HG03135 (cell line): ENCODE measurements at regions not wholly inside any gene's neighbourhood (a gene's known extent, or its start where the extent isn't known, plus 50 kb on each side); places are given as distances from the start of the nearest gene placed in this dataset.
"Not testable (repeated sequence)": the region's sequence is repeated elsewhere in the genome, so short reads cannot be mapped to it uniquely, and the experiment has no call there.

Experiments
- ATAC-seq: cut with Tn5 transposase; IDR thresholded peaks from one replicate; pipeline ENCODE4 v1.9.1; 2021; ENCODE audit warnings: mild to moderate bottlenecking, moderate library complexity; ENCODE audit not compliant: unreplicated experiment

DNA sequence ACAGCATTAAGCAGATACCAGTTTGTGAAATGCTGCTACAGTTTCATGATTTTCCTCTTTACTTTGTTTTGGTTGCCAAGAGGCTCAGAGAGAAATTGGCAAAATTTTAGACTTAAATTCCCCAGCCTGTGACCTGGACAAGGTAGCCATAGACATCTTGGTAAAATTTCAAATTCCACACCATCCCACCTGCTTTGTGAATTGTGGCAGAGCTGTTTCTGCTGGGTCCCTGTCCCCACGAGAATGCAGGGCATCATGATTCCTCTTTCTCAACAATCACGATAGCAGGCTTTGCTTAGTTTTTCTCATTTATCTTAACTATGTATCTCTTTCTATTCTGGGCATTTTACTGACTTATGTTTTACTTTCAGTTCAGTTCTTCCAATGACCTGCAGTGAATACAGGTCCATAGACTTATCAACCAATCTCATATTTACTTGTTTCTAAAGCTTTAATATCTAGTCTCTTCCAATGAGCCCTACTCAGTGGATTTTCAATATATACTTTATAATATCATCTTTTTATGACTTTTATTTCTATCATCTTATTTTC, 351.6 kb downstream of the SOCS6 start:
- ATAC-seq: no peak

DNA sequence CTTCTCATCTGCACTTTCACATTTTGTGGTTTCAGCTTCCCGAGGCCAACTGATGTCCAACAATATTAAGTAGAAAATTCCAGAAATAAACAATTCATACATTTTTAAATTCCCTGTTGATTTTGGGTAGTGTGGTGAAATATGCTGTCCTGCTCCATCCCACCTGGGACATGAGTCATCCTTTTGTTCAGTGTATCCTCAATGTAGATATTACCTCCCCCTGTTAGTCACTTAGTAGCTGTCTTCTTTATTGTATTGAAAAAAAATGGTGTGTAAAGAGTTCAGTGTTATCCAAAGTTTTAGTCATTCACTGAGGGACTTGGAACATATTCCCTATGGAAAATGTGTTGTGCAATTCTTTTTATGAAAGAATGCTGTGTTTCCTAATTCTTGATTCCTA, 348.1 kb downstream of the SOCS6 start:
- no peak for ATAC-seq

DNA sequence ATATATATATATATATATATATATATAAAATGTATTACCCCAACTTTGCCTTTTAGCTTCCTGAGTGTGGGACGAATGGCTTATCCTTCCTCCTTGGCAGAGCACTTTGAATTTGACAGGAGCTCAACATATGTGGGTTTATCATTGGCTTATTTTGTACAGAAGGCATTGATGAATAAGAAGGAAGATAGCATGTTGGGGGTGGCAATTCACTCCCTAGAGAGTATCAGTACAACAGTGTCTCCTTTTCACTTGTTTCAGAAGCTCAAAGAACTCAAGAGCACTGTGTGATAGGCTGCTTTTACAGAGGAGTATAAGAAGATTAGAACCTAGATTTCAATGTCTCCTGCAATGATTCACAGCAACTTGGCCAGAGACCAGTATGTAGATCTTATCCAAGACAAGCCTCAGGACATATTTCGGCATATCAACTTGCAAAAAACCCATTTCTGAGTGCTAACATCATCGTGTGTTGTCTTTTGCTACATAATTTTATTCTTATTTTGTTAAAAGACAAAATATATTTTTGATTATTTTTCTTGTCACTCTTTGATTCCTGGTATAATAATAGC, 345.8 kb downstream of the SOCS6 start:
- no peak for ATAC-seq

DNA sequence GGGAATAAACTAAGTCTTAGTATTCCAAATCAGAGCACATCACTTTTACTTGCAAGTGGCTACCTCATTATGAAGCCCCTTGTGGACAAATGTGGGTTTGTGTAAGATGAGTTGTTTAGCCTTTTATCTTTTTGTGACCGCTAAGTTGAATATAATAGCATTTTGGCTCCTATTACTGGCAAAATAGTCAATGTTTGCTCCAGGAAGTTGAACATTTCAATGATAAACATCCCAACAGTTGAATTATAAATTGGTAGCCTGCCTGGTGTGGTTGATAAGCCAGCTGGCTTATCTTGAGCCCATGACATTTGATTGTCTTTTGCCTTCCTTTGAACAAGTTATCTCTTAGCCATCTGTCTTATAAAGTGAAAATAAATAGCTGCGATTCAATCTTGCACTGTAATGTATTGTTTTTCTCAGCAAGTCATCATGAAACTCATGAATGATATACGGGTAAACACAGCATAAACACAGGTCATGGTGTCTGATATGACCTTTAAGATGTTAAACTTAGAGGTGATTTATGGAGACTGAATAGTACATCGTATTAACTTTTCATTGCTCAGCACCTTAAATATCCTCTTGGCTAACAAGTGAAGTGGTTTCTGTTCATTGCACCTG, 338.4 kb downstream of the SOCS6 start:
- no peak for ATAC-seq

DNA sequence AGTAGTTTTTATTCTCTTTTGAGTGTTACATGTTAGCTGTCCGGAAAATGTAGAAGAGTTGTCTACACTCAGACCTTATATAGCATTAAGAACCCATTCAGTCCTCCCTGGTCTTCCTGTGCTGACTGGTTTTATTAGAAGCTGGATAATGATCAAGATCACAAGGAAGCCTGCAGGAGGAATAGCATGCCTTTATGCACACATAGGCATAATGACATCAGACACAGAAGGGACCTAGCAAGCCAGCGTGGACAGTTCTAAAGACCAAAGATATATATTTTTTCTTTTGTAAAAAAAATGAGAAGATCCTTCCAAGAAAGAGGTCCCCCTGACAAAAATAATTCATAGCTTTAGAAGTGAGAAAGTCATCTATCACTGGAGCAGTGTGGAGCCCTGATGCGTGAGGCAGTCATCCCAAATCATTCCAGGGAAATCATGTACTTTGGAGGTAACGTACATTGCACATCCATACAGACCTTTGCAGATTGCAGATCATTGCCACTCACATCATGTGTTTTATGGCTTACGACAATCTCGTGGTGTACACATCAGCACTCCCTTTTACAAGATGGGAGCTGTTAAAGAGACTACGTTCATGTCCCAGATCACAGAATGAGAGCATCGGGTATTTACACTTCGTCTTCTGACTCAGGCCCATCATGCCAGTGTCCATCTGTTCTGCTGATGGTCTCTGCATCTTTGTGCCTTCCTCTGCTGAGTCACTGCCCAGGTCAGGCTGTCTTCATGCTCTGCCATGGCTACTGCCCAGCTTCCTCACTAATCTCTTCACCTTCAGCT, 334.0 kb downstream of the SOCS6 start:
- ATAC-seq: no peak

DNA sequence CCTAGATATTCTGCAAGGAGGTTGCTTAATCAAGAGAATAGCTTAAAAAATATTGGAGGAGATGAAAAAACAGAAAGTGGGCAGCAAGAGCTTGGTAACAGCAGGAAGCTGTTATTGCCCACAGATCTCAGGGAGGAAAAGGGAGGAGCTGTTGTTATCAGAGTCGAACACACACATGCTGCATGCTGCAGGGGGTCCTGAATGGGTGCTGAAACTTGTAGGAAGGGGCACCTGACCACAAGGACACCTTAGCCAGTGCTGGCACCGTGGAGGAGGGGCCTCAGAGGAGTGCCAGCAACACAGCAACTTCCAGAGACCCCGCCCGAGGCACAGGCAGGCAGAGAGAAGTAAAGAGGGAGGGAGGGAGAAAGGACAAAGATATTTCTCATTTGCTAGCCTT, 332.9 kb downstream of the SOCS6 start:
- ATAC-seq: no peak

DNA sequence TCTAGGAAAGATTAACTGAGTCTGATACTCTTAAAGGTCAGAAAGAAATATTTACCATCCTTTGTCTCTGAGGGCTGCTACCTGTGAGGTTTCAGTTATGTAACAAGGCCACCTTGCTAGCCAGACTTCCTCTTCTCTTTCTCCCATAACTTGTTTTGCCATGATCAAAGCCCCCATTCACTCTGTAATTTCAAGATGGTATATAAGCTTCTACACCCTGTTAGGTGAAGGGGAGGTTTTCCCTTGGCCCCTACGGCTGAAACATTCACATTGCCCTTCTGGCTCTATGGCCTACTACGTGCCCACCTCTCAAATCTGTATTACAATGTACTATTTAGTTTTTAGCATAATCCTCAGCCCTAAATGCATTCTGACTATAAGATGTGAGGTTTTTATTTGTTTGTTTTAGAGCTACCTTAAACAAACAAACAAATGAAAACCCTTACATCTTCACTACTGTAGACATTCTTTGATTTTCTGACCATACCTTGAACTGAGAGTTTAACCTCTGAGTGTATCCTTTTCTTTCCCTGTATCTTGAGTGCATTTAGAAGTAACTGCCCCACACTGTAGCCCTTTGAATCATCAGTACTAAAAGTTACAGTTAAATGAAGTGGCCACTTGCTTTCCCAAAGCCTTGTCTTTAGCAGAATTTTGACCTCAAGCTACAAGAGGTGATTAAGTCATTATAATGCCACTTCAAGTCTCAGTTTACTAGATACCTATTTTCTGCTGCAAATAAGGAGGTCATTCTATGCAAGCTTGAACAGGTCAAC, 332.2 kb downstream of the SOCS6 start:
- ATAC-seq: no peak

DNA sequence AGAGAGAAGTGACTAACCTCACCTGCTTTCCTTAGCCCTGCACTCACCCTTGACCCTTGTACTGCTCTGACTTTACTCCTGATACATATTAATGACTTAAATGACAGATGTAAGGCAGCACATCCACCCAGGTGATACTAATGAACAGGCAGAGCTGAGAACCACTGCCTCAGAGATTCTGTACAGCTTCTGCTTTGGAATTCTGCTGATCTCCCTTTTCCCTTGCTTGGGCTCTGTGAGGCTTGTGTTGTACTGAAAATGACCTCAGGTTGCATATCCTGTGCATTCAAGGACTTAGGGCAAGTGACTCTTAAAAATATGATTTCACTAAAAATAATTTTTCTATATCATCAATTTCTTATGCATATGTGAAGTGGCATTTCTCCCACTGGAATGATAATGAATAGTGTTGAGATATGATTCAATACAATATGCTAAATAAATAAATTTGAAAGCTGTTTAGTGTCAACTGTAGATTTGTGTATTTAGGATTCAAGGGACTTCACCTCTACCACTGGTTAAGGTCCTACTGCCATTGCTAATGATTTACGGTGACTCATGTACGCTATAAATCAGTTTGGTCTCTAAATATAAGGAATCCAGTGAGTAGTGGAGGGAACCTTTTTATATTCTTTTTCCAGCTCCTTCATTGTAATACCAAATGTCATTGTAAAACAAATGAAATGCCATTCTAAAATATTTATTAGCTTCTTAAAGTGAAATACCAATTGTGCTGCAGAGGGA, 328.3 kb downstream of the SOCS6 start:
- ATAC-seq: no peak

DNA sequence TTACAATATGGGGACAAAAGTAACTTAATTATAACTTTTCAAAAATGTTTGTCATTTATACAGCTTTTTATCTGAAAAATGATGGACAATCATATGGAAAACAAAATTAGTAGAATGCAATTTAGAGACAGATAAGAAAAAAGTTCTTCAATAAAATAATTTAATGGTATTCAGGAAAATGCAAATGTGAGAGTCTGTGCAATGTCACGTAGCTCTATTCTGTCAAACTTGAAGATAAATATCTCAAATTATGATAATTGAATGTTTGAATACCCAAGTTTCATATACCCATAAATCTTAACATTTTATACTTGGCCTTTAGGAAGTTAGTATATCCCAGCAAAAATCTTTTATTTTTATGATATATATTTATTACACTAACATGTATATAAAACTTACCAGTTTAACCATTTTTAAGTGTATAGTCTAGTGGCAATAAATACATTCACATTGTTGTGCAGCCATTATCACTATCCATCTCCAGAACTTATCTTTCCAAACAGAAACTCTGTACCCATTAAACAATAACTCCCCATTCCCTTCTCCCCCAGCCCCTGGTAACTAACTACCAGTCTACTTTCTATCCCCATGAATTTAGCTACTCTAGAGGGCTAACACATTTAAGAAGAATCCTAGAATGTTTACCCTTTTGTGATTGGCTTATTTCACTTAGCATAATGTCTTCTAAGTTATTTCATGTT, 311.5 kb downstream of the SOCS6 start:
- no peak for ATAC-seq

DNA sequence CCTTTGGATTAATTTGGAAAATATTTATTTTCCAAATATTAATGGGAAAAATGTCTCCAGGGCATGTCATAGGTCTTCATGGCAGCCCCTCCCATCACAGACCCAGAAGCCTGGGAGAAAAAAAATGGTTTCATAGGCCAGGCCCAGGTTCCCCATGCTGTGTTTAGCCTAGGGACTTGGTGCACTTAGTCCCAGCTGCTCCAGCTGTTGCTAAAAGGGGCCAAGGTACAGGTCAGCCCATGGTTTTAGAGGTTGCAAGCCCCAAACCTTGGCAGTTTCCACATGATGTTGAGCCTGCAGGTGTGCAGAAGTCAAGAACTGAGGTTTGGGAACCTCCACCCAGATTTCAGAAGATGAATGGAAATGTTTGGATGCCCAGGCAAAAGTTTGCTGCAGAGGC, 309.6 kb downstream of the SOCS6 start:
- ATAC-seq: no peak

DNA sequence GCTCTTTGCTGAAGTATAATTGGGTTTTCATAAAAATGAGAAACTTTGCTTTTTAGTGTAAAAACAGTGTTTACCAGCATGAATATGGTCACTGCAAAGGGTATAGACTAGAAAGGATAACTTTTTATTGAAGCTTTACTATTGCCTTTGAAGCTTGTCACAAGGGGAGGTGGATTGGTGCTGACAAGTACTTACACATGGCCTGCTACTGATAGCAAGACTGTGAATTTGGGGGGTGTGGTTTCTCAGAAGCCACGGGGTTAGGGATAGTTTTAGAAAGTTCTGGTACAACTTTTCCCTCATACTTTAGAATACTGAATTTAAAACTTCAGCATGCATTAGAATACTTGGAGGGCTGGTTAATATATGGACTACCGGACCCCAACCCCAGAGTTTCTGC, 294.1 kb downstream of the SOCS6 start:
- ATAC-seq: no peak

DNA sequence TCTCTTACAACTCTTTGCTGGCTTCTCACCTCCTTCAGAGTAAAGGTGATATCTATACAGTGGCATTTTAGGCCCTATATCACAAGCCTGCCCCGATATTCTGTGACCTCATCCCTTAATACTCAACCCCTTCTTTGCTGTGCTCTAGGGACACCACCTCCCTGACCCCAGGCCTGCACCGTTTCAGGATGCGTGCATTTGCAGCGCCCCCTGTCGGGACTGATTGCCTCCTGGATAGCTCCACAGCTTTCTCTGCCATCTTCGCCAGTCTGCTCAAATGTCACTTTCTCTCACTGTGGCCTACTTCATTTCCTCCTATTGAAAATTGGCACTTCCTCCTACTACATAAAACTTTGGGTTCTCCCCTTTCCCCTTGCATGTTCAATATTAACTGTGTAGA, 289.6 kb downstream of the SOCS6 start:
- ATAC-seq: no peak

DNA sequence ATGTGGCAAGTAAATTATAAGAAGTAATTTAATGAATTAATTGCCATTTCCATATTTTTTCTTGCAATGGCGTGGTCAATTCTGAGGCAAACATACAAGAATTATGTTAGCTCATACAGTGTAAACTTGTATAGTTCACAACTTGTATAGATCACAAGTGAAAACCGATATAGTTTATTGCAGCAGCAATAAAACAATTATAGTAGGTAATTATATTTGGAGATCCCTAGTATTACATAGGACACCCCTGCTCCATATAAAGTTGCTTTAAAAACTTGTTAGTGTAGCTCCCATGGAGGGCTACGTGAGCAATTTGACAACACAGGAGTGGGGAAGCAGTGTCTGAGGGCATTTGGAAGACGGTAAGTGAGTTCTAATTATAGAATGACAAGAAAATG, 288.2 kb downstream of the SOCS6 start:
- ATAC-seq: no peak

DNA sequence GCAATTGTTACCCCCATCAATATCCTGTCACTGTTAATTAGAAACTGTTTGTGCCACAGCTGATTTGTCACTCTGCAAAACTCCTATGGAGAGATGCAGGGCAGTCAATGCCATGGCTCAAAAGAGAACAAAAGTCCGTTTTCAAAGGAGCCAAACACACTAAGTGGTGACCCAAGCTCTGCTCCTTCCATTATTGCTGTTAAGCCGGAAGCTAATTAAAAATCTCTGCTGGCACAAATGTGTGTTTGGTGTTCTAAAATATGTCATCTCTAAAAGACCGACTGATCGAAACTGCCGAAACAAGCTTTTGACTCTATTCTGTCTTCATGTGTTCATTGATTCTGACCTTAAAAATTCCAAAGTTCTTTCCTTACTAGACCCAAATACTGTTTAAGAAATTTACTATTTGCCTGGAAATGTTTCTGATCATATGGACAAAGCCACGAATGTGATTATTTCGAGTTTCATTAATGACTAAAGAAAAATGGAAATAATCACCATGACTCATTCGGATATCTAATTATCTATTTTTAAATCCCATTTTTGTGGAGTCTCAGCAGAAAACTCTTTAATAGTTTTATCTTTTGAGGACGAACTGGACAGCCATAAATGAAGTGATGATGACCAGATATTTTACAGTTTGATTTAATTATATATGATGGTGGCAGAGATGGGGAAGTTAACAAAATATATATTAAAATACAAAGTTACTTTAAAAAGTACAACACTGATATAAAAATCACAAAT, 287.6 kb downstream of the SOCS6 start:
- ATAC-seq: no peak

DNA sequence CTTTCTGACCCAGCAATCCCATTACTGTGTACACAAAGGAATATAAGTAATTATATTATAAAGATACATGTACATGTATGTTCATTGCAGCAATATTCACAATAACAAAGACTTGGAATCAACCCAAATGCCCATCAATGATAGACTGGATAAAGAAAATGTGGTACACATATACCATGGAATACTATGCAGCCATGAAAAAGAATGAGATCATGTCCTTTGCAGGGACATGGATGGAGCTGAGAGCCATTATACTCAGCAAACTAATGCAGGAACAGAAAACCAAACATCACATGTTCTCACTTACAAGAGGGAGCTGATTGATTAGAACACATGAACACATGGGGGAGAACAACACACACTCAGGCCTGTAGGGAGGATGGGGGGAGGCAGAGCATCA, 286.1 kb downstream of the SOCS6 start:
- not testable (repeated sequence) for ATAC-seq

DNA sequence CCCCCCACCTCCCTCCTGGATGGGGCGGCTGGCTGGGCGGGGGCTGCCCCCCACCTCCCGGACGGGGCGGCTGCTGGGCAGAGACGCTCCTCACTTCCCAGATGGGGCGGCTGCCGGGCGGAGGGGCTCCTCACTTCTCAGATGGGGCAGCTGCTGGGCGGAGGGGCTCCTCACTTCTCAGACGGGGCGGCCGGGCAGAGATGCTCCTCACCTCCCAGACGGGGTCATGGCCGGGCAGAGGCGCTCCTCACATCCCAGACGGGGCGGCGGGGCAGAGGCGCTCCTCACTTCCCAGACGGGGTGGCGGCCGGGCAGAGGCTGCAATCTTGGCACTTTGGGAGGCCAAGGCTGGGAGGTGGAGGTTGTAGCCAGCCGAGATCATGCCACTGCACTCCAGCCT, 280.8 kb downstream of the SOCS6 start:
- ATAC-seq: not testable (repeated sequence)

DNA sequence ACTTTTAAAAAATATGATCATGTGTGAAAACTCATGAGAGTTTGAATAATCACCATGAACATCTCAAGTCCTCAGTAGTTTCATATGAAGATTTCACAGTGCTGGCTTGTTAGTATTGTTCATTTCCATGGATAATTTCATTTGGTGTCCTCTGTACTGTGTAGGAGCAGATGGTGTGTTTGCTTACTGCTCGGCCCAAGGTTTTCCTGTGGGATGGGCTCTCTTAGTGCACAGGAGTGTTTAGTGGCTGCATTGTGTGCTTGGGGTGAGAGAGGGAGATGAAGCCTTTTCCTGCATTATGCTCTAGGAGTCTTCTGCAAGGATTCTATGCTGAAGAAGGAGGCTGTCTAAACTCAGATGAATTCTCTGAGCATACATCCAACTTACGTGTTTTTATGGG, 270.6 kb downstream of the SOCS6 start:
- no peak for ATAC-seq

DNA sequence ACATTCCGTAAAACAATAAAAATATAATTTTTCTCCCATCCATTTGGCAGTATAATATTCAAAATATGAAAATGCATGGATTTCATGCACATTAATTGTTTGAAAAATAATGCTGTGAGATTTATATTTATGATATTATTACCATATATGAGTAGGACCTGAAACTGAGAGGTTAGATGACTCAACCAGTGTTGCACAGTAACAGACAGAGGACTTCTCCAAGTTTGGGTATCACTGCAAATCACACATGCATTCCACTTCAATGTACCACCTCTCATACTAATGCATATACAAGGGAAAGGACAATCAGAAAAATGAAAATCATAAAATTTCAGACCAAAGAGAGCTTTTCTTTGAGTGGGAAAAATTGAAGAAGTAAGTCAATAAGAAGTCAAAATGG, 269.5 kb downstream of the SOCS6 start:
- no peak for ATAC-seq

DNA sequence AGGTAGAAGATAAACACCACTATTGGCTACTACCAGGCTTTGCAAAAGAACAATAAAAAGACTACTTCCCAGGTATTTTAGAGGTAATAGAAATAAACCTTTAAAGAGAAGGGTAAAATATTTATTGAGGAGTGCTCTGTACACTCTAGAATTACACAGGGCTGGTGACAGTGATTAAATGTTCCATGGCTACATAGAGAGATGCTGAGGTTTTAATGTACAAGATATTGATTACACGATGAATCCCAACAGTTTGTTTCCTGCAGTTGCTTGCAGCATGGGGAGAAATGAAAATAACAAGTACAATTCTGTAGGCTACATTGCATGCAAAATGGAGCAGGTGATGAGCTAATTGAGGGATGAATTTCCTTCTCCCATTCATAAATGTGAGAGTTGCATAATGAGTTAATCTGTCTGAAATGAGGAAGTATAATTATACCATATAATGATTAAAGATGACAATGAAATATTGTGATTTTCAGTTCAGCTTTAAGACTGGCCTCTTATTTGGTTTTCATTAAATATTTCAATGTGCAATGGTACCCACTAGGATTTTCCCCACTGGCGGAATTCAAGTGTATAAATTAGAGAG, 266.1 kb downstream of the SOCS6 start:
- no peak for ATAC-seq
